ENCODE measurements at regions not wholly inside any gene's neighbourhood (a gene's known extent, or its start where the extent isn't known, plus 50 kb on each side); places are given as distances from the start of the nearest gene placed in this dataset.

DNA sequence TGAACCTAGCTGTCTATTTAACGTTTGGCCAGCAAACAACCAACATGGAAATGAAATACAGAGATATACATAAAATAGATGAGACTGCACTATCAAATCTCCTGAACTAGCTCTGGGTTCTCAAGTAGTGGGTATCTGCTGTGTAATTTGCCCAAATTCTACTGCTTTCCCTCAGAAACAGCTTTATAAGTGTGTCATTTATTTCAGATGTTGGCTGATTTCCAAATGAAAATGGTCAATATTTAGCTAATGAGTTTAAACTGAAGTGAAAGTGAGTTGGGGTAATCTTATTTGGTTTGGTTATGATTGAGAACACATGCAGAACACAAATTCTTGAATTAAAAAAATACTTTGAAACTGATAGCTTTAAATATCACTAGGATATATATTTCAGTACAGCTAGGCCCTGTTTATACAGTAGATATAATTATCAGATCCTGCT is 601.7 kb upstream of the CXADR start:
- TF ChIP-seq, protein P1, sequence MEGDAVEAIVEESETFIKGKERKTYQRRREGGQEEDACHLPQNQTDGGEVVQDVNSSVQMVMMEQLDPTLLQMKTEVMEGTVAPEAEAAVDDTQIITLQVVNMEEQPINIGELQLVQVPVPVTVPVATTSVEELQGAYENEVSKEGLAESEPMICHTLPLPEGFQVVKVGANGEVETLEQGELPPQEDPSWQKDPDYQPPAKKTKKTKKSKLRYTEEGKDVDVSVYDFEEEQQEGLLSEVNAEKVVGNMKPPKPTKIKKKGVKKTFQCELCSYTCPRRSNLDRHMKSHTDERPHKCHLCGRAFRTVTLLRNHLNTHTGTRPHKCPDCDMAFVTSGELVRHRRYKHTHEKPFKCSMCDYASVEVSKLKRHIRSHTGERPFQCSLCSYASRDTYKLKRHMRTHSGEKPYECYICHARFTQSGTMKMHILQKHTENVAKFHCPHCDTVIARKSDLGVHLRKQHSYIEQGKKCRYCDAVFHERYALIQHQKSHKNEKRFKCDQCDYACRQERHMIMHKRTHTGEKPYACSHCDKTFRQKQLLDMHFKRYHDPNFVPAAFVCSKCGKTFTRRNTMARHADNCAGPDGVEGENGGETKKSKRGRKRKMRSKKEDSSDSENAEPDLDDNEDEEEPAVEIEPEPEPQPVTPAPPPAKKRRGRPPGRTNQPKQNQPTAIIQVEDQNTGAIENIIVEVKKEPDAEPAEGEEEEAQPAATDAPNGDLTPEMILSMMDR (IDR thresholded peaks at IDR 0.05), result no peak
- TF ChIP-seq POLR2A (IDR thresholded peaks at IDR 0.05), result no peak
- ATAC-seq, result no peak

GRCh38 chr21:16912075-16912474 is 600.8 kb upstream of the CXADR start:
- H3K36me3 ChIP-seq, result no peaks in the 10 kb centered on the region
- H3K4me3 ChIP-seq, result no peak overlapping the region
- intact Hi-C loops (cut with DNase I), result no loop called here
- no peak for ATAC-seq
- WGBS, 4 donors, result 47 to 58% (median 51%) methylated on average over 2 of the region's 2 CpGs
- H3K9me3 ChIP-seq, result no peaks in the 10 kb centered on the region
- no peaks in the 10 kb centered on the region for H3K27me3 ChIP-seq
- no peak for DNase-seq
- H3K27ac ChIP-seq, result no peak overlapping the region
- peaks cover 0 to 8% (median 0%) of the 10 kb centered on the region in 12 donors for H3K4me1 ChIP-seq
- no peak for TF ChIP-seq POLR2A (IDR thresholded peaks at IDR 0.05)

More for the DNA sequence above, 601.7 kb upstream of the CXADR start:
- no peaks in the 10 kb centered on the region for H3K36me3 ChIP-seq
- H3K27me3 ChIP-seq, result no peaks in the 10 kb centered on the region
- peaks cover 0 to 8% (median 0%) of the 10 kb centered on the region in 12 donors for H3K4me1 ChIP-seq
- intact Hi-C loops (cut with DNase I), result no loop called here
- H3K9me3 ChIP-seq, result no peaks in the 10 kb centered on the region
- H3K4me3 ChIP-seq, result no peak overlapping the region
- 66 to 78% (median 71%) methylated on average over 1 of the region's 1 CpG for WGBS, 4 donors
- H3K27ac ChIP-seq, result peak overlapping the region in 1 of 12 donors; percentile 32
- no peak for DNase-seq

DNA sequence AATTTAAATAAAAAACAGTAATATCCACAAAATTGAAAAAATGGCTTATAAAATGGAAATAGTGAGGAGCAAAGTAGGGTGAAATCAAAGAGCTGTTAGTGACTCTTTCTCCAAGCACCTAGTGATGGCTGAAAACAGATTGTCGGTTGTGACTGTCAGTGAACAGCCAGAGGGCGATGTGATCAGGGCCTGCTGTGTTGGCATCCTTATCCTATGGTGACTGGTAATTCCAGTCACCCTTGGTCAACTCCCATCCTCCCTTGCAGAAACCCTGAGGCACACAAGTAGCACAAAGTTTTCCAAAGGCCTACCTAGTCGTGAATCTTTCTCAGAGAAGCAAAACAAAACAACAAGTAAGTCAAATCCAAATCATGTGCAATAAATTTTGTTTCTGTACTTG is 599.8 kb upstream of the CXADR start:
- no peak overlapping the region for H3K27ac ChIP-seq
- H3K4me1 ChIP-seq, result peaks cover 0 to 8% (median 0%) of the 10 kb centered on the region in 12 donors
- TF ChIP-seq, protein P1 (IDR thresholded peaks at IDR 0.05), result no peak
- TF ChIP-seq POLR2A (IDR thresholded peaks at IDR 0.05), result no peak
- no peak for DNase-seq
- no peak for ATAC-seq
- H3K27me3 ChIP-seq, result no peaks in the 10 kb centered on the region
- 57 to 73% (median 62%) methylated on average over 3 of the region's 3 CpGs for WGBS, 4 donors
- no peaks in the 10 kb centered on the region for H3K9me3 ChIP-seq
- H3K4me3 ChIP-seq, result no peak overlapping the region
- intact Hi-C loops (cut with DNase I), result no loop called here
- H3K36me3 ChIP-seq, result no peaks in the 10 kb centered on the region

DNA sequence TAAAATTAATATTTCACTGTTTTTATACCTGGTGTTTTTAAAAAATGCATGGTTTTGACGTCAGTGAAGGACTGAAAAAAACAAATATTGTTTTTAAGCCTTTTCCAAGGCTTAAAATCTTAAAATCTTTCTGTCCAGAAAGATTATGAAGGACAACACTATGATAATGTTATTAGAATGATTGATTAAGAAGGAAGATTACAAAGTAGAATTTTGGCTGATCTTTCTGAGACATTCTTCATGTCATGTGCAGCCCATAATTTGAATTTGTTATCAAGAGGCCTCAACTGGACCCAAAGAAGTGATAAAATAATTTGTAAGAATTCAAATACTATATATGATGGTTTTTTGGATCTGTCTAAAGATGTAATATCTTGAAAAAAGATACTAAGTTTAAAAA is 584.4 kb upstream of the CXADR start:
- WGBS, 4 donors, result 0 to 42% (median 0%) methylated on average over 1 of the region's 1 CpG

DNA sequence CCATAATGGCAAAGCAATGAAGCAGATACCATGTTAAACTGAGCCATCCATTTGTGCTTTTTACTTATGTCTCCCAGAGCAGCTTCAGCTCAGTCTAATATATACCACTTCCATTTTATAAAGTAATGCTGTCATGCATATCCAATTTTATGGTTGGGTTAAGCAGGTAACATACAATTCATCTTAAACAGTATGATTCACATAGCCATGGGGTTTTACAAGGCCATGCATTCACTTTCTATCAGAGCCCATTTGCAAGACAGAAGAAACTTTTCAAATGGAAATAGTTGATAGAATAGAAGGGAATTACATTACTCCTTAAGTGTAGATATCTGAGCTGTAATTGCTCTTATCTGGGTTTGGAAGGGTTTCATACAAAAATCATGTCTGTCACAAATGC is 580.5 kb upstream of the CXADR start:
- Histone ChIP-seq H3K27ac (no peak overlapping the region), H3K27me3 (no peaks in the 10 kb centered on the region), H3K9me3 (peaks cover 0 to 3% (median 0%) of the 10 kb centered on the region in 12 donors), H3K36me3 (no peaks in the 10 kb centered on the region), H3K4me3 (no peak overlapping the region), H3K4me1 (no peaks in the 10 kb centered on the region)
- DNase-seq (no peak), ATAC-seq (no peak)
- intact Hi-C loops (cut with DNase I), result no loop called here
- TF ChIP-seq POLR2A (IDR thresholded peaks at IDR 0.05), result no peak
- TF ChIP-seq, protein P1 (IDR thresholded peaks at IDR 0.05), result no peak

More for the DNA sequence above, 584.4 kb upstream of the CXADR start:
- Histone ChIP-seq H3K9me3 (no peaks in the 10 kb centered on the region), H3K4me1 (no peaks in the 10 kb centered on the region), H3K27ac (no peak overlapping the region), H3K27me3 (no peaks in the 10 kb centered on the region), H3K36me3 (no peaks in the 10 kb centered on the region), H3K4me3 (no peak overlapping the region)
- no peak for ATAC-seq
- intact Hi-C loops (cut with DNase I), result no loop called here
- DNase-seq, result no peak
- TF ChIP-seq, protein P1 (IDR thresholded peaks at IDR 0.05), result no peak
- TF ChIP-seq POLR2A (IDR thresholded peaks at IDR 0.05), result no peak

All from heart left ventricle (tissue), 16 donors.